SK-N-SH (cell line): ENCODE measurements at regions not wholly inside any gene's neighbourhood (a gene's known extent, or its start where the extent isn't known, plus 50 kb on each side); places are given as distances from the start of the nearest gene placed in this dataset.

Experiments used
- CHD2 ChIP-seq: fragments of 150-350 bp; IDR thresholded peaks from 2 replicates; pipeline ENCODE4 v1.6.1; 2018; ENCODE audit warnings: low read length; ENCODE audit not compliant: partially characterized antibody
- CTCF ChIP-seq: fragments of 200-600 bp; sonication (generic); IDR thresholded peaks from 2 replicates; pipeline ENCODE4 v1.6.1; 2017; ENCODE audit warnings: antibody characterized with exemption, mild to moderate bottlenecking, moderate library complexity
- POLR2AphosphoS5 ChIP-seq: IDR thresholded peaks from 2 replicates; pipeline ENCODE4 v1.6.1; 2012; ENCODE audit warnings: low read depth, low read length

GRCh38 chr5:6183391-6184390 lies 194.7 kb downstream of the MED10 start:
- no peak for TF ChIP-seq CTCF
- no peak for TF ChIP-seq POLR2AphosphoS5
- TF ChIP-seq CHD2, result no peak
